ENCODE measurements at regions not wholly inside any gene's neighbourhood (a gene's known extent, or its start where the extent isn't known, plus 50 kb on each side); places are given as distances from the start of the nearest gene placed in this dataset.

DNA sequence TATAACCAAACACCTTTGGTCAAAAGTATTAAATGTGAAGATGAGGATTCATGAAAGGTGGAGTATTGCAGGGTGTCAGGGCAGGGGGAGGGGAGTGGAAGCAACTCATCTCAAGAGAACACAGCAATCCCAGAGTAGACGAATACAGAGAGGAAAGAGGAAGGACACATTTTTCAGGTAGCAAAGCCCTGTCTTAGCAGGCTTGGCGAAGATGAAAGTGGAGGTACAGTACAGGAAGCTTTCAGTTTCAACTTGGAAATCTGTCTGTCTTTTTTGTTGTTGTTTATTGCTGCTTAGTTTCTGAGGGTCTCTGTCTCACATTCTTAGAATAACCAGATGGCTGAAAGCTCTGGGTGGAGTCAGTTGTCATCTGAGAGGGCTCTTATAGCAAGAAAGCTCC, 80.8 kb upstream of the GPR149 start:
- TF ChIP-seq POLR2A (IDR thresholded peaks at IDR 0.05; ENCODE audit: low read depth, low read length) (no peak), POLR2AphosphoS5 (IDR thresholded peaks at IDR 0.05; ENCODE audit: low read depth, low read length) (no peak)
- DNase-seq (ENCODE audit: insufficient read length, low spot score): no peak
- no peak for FAIRE-seq

DNA sequence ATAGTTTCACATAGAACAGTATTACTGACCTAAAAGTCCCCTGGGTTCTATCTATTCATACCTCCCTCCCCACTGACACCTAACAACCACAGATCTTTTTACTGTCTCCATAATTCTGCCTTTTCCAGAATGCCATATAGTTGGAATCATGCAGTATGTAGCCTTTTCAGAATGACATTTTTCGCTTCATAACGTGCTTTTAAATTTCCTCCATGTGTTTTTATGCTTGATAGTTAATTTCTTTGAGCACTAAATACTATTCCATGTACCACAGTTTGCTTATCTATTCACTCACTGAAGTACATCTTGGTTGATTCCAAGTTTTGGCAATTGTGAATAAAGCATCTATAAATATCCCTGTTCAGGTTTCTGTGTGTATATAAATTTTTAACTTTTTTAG, 77.7 kb upstream of the GPR149 start:
- TF ChIP-seq POU2F2 (IDR thresholded peaks at IDR 0.05; ENCODE audit: low read depth, low read length): no peak
- no peak for TF ChIP-seq POLR2A (IDR thresholded peaks at IDR 0.05; ENCODE audit: low read depth, low read length)
- no peak for FAIRE-seq
- no peak for DNase-seq (ENCODE audit: insufficient read length, low spot score)

DNA sequence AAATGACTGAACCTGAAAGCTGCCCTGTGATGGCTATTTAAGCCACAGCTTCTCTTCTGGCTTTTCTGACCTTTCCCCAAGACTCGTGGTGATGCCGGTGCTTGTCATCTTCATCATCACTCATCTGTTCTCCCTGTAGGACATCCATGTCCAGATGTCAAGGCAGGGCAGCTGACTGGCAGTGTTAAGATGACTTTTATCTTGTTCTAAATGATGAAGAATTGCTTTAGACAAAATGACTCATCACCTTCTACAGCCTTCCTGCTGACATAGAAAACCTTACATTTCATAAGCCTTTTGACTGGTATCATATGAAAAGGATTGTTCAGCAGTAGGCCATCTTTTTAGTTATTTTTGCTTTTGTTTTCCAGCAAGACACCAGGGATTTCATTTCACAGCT, 67.0 kb upstream of the GPR149 start:
- FAIRE-seq (no peak), DNase-seq (ENCODE audit: insufficient read length, low spot score) (no peak)
- TF ChIP-seq POU2F2 (IDR thresholded peaks at IDR 0.05; ENCODE audit: low read depth, low read length): no peak
- no peak for TF ChIP-seq PAX5 (IDR thresholded peaks at IDR 0.05; ENCODE audit: insufficient read depth, low read length, severe bottlenecking)
- no peak for TF ChIP-seq SPI1 (IDR thresholded peaks at IDR 0.05; ENCODE audit: low read depth, low read length)
- no peak for TF ChIP-seq POLR2AphosphoS5 (IDR thresholded peaks at IDR 0.05; ENCODE audit: low read depth, low read length)
- TF ChIP-seq TAF1 (IDR thresholded peaks at IDR 0.05; ENCODE audit: low read depth, low read length): no peak
- TF ChIP-seq POLR2A (IDR thresholded peaks at IDR 0.05; ENCODE audit: low read depth, low read length): no peak

DNA sequence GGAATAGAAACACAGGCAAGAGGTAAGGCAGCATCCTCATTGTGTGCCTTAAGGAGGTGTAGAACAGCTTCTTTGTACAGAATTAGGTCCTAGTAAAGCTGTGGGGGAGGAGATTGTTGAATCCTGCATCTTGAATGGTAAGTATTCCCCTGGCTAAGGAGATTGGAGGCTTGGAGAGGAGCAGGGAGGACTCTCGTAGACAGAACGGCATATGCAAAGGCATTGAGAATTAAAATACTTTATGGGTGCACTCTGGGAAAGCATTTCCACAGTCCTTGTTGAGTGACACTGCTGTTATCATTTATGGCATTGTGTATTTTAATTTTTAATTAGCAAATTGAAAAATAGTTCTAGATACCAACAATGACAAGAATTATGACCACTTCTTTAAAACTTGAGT, 66.5 kb upstream of the GPR149 start:
- no peak for FAIRE-seq
- TF ChIP-seq PAX5 (IDR thresholded peaks at IDR 0.05; ENCODE audit: insufficient read depth, low read length, severe bottlenecking) (no peak), POLR2A (IDR thresholded peaks at IDR 0.05; ENCODE audit: low read depth, low read length) (no peak), POU2F2 (IDR thresholded peaks at IDR 0.05; ENCODE audit: low read depth, low read length) (no peak), POLR2AphosphoS5 (IDR thresholded peaks at IDR 0.05; ENCODE audit: low read depth, low read length) (no peak), SPI1 (IDR thresholded peaks at IDR 0.05; ENCODE audit: low read depth, low read length) (no peak), TAF1 (IDR thresholded peaks at IDR 0.05; ENCODE audit: low read depth, low read length) (no peak)
- no peak for DNase-seq (ENCODE audit: insufficient read length, low spot score)

DNA sequence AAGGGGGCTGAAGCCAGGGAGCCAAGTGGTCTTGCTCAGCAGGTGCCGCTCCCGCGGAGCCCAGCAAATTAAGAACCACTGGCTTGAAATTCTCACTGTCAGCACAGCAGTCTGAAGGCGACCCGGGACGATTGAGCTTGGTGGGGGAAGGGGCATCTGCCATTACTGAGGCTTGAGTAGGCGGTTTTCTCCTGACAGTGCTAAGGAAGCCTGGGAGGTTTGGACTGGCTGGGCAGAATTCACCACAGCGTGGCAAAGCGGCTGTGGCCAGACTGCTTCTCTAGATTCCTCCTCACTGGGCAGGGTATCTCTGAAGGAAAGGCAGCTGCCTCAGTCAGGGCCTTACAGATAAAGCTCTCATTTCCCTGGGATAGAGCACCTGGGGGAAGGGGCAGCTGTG, 57.0 kb upstream of the GPR149 start:
- no peak for TF ChIP-seq POU2F2 (IDR thresholded peaks at IDR 0.05; ENCODE audit: low read depth, low read length)
- TF ChIP-seq SPI1 (IDR thresholded peaks at IDR 0.05; ENCODE audit: low read depth, low read length): no peak
- no peak for TF ChIP-seq TAF1 (IDR thresholded peaks at IDR 0.05; ENCODE audit: low read depth, low read length)
- no peak for TF ChIP-seq POLR2AphosphoS5 (IDR thresholded peaks at IDR 0.05; ENCODE audit: low read depth, low read length)
- no peak for TF ChIP-seq PAX5 (IDR thresholded peaks at IDR 0.05; ENCODE audit: insufficient read depth, low read length, severe bottlenecking)
- TF ChIP-seq POLR2A (IDR thresholded peaks at IDR 0.05; ENCODE audit: low read depth, low read length): no peak
- DNase-seq (ENCODE audit: insufficient read length, low spot score) (no peak), FAIRE-seq (no peak)

DNA sequence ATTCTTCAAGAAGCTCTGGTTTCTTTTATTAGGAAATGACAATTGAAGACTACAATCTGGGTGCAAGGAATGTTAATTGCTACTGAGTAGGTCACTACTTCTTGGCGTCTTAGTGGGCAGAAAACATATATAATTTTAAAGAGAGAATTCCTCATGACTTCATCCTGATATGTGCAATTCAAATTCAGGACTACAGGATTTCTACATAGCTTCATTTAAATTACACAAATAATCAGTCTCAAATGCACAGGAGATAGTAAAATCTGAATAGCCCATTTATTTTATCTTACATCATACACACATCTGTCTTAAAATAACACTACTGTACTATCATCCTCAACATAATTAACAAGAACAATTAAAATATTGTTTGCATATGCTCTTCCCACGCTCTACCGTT, 52.5 kb upstream of the GPR149 start:
- TF ChIP-seq PAX5 (IDR thresholded peaks at IDR 0.05; ENCODE audit: insufficient read depth, low read length, severe bottlenecking): no peak
- TF ChIP-seq POLR2AphosphoS5 (IDR thresholded peaks at IDR 0.05; ENCODE audit: low read depth, low read length): no peak
- TF ChIP-seq SPI1 (IDR thresholded peaks at IDR 0.05; ENCODE audit: low read depth, low read length): no peak
- no peak for TF ChIP-seq TAF1 (IDR thresholded peaks at IDR 0.05; ENCODE audit: low read depth, low read length)
- no peak for TF ChIP-seq POU2F2 (IDR thresholded peaks at IDR 0.05; ENCODE audit: low read depth, low read length)
- TF ChIP-seq POLR2A (IDR thresholded peaks at IDR 0.05; ENCODE audit: low read depth, low read length): no peak
- FAIRE-seq (no peak), DNase-seq (ENCODE audit: insufficient read length, low spot score) (no peak)

DNA sequence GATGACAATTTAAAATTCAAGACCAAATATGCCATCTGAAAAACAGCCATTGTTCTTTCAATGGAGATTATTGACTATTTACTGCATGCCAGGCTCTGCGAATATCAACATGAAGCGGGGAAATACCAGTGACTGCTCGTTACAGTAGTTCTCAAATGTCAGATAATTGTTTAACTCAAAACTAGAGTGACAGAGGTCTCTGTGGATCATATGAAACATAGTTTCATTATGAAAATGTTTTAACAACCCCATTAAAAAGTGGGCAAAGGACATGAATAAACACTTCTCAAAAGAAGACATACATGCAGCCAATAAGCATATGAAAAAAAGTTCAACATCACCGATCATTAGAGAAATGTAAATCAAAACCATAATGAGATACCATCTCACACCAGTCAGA, 50.0 kb upstream of the GPR149 start:
- TF ChIP-seq TAF1 (IDR thresholded peaks at IDR 0.05; ENCODE audit: low read depth, low read length) (no peak), POU2F2 (IDR thresholded peaks at IDR 0.05; ENCODE audit: low read depth, low read length) (no peak)
- FAIRE-seq (no peak), DNase-seq (ENCODE audit: insufficient read length, low spot score) (no peak)
